Stimulated activated CD4-positive, alpha-beta T cell treated with anti-CD3 and anti-CD28 coated beads, Interleukin-12 subunit alpha, Interleukin-12 subunit beta, amount 100 ng/mL, for 24 hours (primary cell): ENCODE measurements at regions not wholly inside any gene's neighbourhood (a gene's known extent, or its start where the extent isn't known, plus 50 kb on each side); places are given as distances from the start of the nearest gene placed in this dataset.
A peak's percentile ranks its signal among the peaks of the same experiment; 100 is the strongest.

Experiments used
- DNase-seq, 2 experiments: peaks; one replicate each; pipeline ENCODE4 v3.0.0-alpha.2; 2020; ENCODE audit warnings: low read depth in 2 of 2

DNA sequence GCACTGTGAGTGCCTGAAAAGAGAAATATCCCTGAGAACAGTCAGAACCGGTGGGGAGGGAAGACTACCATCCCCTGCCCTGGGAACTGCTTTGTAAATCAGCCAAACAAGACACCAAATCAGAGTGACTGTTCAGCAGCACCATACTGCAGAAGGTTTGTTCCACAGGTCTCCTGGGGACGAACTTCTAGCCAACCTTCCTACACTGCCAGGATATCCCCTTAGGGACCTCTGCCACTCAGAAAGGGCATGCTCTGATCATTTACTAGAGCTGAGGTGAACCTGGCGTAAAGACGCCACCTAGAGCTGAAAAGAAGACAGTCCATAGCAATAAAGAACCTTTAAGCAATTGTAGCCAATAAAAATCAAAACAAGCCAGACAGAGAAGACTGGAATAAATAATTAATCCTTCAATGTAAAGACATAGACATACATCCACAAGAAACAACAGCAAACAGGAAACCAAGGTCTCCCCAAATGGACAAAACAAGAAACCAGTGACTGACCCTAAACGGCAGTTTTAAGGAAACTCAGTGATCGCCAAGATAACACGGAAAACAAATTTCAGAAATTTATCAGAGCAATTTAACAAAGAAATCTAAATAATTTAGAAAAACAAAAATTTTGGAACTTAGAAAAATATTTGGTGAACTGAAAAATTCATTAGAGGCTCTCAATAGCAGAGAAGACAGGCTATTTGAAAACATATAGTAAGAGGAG, 228.1 kb upstream of the AMIGO2 start:
- DNase-seq = peak in 1 of 2 experiments; percentile 23

DNA sequence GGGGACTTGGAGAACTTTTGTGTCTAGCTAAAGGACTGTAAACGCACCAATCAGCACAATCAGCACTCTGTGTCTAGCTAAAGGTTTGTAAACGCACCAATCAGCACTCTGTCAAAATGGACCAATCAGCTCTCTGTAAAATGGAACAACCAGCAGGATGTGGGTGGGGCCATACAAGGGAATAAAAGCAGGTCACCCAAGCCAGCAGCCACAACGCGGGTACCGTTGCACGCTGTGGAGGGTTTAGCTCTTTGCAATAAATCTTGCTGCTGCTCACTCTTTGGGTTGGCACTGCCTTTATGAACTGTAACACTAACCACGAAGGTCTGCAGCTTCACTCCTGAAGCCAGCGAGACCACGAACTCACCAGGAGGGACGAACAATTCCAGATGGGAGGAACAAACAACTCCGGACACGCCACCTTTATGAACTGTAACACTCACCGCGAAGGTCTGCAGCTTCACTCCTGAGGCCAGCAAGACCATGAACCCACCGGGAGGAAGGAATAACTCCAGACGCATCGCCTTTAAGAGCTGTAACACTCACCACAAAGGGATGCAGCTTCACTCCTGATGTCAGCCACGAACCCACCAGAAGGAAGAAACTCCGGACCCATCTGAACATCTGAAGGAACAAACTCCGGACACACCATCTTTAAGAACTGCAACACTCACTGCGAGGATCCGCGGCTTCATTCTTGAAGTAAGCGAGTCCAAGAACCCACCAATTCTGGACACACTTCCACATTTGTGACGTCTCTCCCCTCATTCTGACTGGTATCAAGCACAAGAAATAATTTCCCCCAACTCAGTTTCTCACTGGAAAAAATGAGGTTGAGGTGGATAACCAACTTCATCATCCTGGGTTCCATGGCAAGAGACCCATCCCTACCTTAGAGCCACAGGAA, 227.3 kb upstream of the AMIGO2 start:
- peak; percentile 44 to 59 for DNase-seq

DNA sequence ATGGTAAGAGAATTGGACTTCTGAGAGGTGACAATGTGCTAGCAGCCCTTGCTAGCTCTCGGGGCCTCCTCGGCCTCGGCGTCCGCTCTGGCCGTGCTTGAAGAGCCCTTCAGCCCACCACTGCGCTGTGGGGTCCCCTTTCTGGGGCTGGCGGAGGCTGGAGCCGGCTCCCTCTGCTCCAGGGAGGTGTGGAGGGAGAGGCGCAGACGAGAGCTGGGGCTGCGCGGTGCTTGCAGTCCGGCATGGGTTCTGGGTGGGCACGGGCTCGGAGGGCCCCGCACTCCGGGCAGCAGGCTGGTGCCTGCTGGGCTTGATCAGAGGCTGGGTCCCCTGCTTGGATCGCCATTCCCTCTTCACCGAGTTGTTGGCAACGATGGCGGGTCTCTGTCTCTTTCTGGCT, 226.4 kb upstream of the AMIGO2 start:
- no peak for DNase-seq

- DNase-seq = no peak
These were observed 225.7 kb upstream of the AMIGO2 start for GRCh38 chr12:47305464-47305863.

GRCh38 chr12:47303995-47304560, 224.3 kb upstream of the AMIGO2 start:
- no peak for DNase-seq

GRCh38 chr12:47303207-47303606, 223.4 kb upstream of the AMIGO2 start:
- no peak for DNase-seq

- DNase-seq = no peak
These were observed 222.4 kb upstream of the AMIGO2 start for GRCh38 chr12:47302111-47302671.

- DNase-seq = no peak
These were observed 219.8 kb upstream of the AMIGO2 start for GRCh38 chr12:47299586-47299985.

- DNase-seq = no peak
These were observed 218.2 kb upstream of the AMIGO2 start for GRCh38 chr12:47297993-47298392.

- DNase-seq = no peak
These were observed 217.1 kb upstream of the AMIGO2 start for GRCh38 chr12:47296828-47297227.

DNA sequence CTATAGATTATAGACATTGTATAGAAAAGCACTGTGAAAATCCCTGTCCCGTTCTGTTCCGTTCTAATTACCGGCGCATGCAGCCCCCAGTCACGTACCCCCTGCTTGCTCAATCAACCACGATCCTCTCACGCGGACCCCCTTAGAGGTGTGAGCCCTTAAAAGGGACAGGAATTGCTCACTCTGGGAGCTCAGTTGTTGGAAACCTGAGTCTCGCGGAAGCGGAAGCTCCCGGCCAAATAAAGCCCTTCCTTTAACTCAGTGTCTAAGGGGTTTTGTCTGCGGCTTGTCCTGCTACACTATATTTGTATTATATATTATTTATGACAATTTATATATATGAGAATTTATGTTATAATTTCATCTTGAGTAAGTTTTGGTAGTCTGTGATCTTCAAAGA, 213.6 kb upstream of the AMIGO2 start:
- DNase-seq = no peak

GRCh38 chr12:47286676-47287075, 206.9 kb upstream of the AMIGO2 start:
- no peak for DNase-seq
